NB4 (cell line): ENCODE measurements at regions not wholly inside any gene's neighbourhood (a gene's known extent, or its start where the extent isn't known, plus 50 kb on each side); places are given as distances from the start of the nearest gene placed in this dataset.

Experiments used
- CTCF ChIP-seq: IDR thresholded peaks from one replicate; pipeline ENCODE4 v1.5.1; 2012; ENCODE audit warnings: low read depth, low read length
- MYC ChIP-seq: IDR thresholded peaks from 2 replicates; pipeline ENCODE4 v1.6.1; 2011; ENCODE audit warnings: low read depth, low read length
- POLR2A ChIP-seq: IDR thresholded peaks from 2 replicates; pipeline ENCODE4 v1.6.1; 2011; ENCODE audit warnings: mild to moderate bottlenecking; ENCODE audit not compliant: insufficient read length; ENCODE audit errors: extremely low read depth

- TF ChIP-seq POLR2A: no peak
- TF ChIP-seq CTCF: no peak
- no peak for TF ChIP-seq MYC
These were observed 360.9 kb downstream of the RRAGC start for GRCh38 chr1:38498686-38499085.
